ENCODE measurements at regions not wholly inside any gene's neighbourhood (a gene's known extent, or its start where the extent isn't known, plus 50 kb on each side); places are given as distances from the start of the nearest gene placed in this dataset.
"Not testable (repeated sequence)": the region's sequence is repeated elsewhere in the genome, so short reads cannot be mapped to it uniquely, and the experiment has no call there.

DNA sequence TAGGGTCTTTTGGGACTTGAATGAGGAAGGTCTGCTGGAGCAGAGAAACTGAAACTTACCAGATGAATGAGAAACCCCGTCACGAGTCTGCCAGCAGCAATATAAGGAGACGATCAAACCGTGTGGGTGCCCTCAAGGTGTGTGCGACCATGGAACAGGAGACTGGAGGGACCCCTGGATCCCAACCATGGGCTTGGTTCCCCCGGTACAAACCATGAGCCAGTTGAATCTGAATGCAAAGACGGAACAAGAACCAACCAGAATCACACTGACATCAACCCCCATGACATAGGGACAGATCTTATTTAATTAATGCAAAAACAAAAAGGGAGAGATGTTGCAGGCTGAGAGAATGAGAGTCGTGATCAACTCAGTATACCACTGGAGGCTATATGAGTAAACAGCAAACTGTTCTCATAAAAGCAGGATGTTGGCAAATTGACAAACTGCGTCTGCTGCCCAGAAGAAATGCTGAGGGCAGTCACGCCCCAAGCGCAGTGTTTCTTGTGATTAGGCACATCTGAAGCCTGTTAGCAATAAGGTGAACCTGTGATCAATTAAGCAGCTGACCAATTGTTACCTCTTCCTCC lies 475.5 kb upstream of the ACO1 start:
- no peak overlapping the region for H3K4me3 ChIP-seq (ENCODE audit: low read depth, low read length)
- TF ChIP-seq, protein P1, sequence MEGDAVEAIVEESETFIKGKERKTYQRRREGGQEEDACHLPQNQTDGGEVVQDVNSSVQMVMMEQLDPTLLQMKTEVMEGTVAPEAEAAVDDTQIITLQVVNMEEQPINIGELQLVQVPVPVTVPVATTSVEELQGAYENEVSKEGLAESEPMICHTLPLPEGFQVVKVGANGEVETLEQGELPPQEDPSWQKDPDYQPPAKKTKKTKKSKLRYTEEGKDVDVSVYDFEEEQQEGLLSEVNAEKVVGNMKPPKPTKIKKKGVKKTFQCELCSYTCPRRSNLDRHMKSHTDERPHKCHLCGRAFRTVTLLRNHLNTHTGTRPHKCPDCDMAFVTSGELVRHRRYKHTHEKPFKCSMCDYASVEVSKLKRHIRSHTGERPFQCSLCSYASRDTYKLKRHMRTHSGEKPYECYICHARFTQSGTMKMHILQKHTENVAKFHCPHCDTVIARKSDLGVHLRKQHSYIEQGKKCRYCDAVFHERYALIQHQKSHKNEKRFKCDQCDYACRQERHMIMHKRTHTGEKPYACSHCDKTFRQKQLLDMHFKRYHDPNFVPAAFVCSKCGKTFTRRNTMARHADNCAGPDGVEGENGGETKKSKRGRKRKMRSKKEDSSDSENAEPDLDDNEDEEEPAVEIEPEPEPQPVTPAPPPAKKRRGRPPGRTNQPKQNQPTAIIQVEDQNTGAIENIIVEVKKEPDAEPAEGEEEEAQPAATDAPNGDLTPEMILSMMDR (IDR thresholded peaks at IDR 0.05; ENCODE audit: insufficient read depth, low read length), result no peak
- DNase-seq (ENCODE audit: low read depth), result no peak

DNA sequence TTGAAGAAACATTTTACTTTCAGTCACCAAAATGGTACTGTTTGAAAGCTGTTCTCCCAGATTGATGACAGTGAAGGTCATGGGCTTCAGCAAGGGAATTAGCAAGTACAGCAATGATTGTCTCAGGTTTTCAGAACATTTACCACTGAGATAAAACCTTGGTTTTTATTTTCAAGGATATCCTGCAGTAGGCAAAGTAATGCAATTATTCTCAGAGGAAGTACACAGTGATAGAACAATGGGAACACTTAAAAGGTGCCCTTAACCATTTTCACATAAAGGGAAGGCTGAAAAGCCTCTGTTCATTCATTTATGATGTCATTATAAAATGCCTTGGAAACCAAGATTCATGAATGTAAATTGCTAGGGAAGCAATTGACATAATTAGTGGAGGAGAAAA lies 471.8 kb upstream of the ACO1 start:
- DNase-seq (ENCODE audit: low read depth), result no peak
- no peak overlapping the region for H3K4me3 ChIP-seq (ENCODE audit: low read depth, low read length)
- TF ChIP-seq, protein P1 (IDR thresholded peaks at IDR 0.05; ENCODE audit: insufficient read depth, low read length), result no peak

DNA sequence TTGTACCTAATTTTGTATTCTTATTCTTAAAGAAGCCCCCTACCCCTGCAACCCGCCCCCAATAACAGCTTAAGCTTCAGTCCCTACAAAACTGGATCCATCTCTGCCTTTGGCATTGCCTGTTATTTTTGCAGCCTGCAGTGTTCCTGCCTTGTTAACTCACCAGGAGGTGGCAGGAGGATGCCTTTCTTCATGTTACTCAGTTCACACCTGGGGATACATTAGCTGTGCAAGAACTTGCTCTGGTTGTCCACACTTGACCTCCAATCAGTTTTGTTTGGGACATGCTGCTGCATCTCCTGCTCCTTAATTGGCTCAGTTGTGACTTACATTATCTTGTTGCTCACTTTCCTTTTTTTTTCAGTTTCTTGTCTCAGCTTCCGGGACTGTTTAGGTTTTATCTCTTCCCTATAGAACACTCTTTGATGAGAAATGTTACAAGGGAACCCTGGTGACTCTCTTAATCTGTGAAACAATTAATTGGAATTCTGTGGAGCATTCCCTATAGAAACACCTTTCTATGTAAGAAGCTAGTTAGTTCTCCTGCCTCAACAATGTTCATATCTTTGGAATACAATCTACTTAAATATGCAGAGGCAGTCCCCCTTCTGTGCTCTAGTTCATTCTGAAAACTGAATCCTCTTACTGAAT lies 467.7 kb upstream of the ACO1 start:
- H3K4me3 ChIP-seq (ENCODE audit: low read depth, low read length), result no peak overlapping the region
- TF ChIP-seq, protein P1 (IDR thresholded peaks at IDR 0.05; ENCODE audit: insufficient read depth, low read length), result no peak
- no peak for DNase-seq (ENCODE audit: low read depth)

DNA sequence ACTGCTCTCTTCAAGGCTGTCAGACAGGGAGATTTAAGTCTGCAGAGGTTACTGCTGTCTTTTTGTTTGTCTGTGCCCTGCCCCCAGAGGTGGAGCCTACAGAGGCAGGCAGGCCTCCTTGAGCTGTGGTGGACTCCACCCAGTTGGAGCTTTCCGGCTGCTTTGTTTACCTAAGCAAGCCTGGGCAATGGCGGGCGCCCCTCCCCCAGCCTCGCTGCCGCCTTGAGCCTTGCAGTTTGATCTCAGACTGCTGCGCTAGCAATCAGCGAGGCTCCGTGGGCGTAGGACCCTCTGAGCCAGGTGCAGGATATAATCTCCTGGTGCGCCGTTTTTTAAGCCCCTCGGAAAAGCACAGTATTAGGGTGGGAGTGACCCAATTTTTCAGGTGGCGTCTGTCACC lies 446.7 kb upstream of the ACO1 start:
- H3K4me3 ChIP-seq (ENCODE audit: low read depth, low read length); DNase-seq (ENCODE audit: low read depth): not testable (repeated sequence)

DNA sequence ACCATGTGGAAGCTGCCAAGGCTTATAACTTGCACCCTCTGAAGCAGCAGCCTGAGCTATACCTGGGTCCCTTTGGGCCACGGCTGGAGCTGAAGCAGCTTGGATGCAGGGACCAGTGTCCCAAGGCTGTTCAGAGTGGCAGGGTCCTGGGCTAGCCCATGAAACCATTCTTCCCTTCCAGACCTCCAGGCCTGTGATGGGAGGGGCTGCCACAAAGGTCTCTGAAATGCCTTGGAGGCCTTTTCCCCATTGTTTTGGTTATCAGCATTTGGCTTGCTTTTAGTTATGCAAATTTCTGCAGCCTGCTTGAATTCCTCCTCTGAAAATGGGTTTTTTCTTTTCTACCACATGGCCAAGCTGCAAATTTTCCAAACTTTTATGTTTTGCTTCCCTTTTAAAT lies 433.7 kb upstream of the ACO1 start:
- H3K4me3 ChIP-seq (ENCODE audit: low read depth, low read length), result no peak overlapping the region
- no peak for DNase-seq (ENCODE audit: low read depth)
- TF ChIP-seq, protein P1 (IDR thresholded peaks at IDR 0.05; ENCODE audit: insufficient read depth, low read length), result no peak

DNA sequence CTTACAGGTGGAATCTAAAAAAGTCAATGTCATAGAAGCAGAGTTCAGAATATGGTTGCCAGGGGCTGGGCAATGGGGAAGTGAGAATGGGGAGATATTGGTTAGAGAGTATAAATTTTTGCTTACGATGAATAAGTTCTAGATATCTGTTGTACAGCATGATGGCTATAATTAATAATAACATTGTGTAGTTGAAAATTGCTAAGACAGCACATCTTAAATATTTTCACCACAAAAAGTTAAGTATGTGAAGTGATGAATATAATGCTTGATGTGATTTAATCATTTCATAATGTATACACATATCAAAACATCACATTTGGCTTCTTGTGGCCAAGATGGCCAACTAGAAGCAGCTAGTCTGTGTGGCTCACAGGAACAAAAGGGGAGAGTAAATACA lies 425.9 kb upstream of the ACO1 start:
- TF ChIP-seq, protein P1 (IDR thresholded peaks at IDR 0.05; ENCODE audit: insufficient read depth, low read length), result no peak
- DNase-seq (ENCODE audit: low read depth), result no peak
- H3K4me3 ChIP-seq (ENCODE audit: low read depth, low read length), result no peak overlapping the region

DNA sequence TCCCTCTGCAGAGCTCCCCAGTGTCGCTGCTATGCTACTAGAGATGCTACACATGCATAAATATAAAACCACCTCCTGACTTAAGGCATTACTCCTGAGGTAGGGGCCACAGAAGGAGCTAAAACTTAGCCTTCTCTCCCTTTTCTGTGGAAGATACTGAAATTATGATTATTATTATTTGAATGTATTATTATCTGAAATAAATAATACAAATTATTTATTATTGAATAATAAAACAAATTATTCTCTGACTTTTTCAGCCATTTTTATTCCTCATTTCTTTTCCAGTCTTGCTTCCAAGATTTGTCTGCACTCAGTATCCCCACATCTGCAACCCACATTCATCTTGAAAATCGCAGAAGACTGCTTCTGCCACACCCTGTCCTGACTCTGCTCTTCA lies 414.9 kb upstream of the ACO1 start:
- no peak for DNase-seq (ENCODE audit: low read depth)
- TF ChIP-seq, protein P1 (IDR thresholded peaks at IDR 0.05; ENCODE audit: insufficient read depth, low read length), result no peak
- no peak overlapping the region for H3K4me3 ChIP-seq (ENCODE audit: low read depth, low read length)
